ENCODE measurements at regions not wholly inside any gene's neighbourhood (a gene's known extent, or its start where the extent isn't known, plus 50 kb on each side); places are given as distances from the start of the nearest gene placed in this dataset.

- no peak for TF ChIP-seq CTCF (conservative IDR thresholded peaks at IDR 0.05)
- TF ChIP-seq ZFX (IDR thresholded peaks at IDR 0.05), result no peak
Measured at GRCh38 chr12:25740617-25741016, 187.5 kb upstream of the LMNTD1 start.

All from C4-2B (cell line).